ENCODE measurements at regions not wholly inside any gene's neighbourhood (a gene's known extent, or its start where the extent isn't known, plus 50 kb on each side); places are given as distances from the start of the nearest gene placed in this dataset.

- no peaks in the 10 kb centered on the region for H3K36me3 Mint-ChIP-seq (ENCODE audit: low read depth)
- WGBS, 2 experiments (ENCODE audit: insufficient coverage in 1 of 2, insufficient read length in 1 of 2): 100% methylated on average over 1 of the region's 1 CpG; no CpG with 5 or more reads in 1 of the 2 experiments
- H3K27ac Mint-ChIP-seq: no peak overlapping the region
- H3K9me3 Mint-ChIP-seq: no peaks in the 10 kb centered on the region
- H3K27me3 ChIP-seq (ENCODE audit: control insufficient read depth, insufficient read depth, low read length, poor library complexity, severe bottlenecking): no peaks in the 10 kb centered on the region
- H3K36me3 ChIP-seq (ENCODE audit: control insufficient read depth, insufficient read depth, low read length): no peaks in the 10 kb centered on the region
- H3K4me1 Mint-ChIP-seq: no peaks in the 10 kb centered on the region
- H3K9ac ChIP-seq (ENCODE audit: extremely low read depth, low read length, poor library complexity, severe bottlenecking): no peak overlapping the region
- TF ChIP-seq CTCF (conservative IDR thresholded peaks at IDR 0.05): no peak
- no peak overlapping the region for H3K4me3 ChIP-seq (ENCODE audit: low read length)
- no peak for DNase-seq
- no peaks in the 10 kb centered on the region for H3K27me3 Mint-ChIP-seq (ENCODE audit: insufficient read depth)
- H3K4me3 Mint-ChIP-seq: no peak overlapping the region
- H3K9me3 ChIP-seq (ENCODE audit: control insufficient read depth, low read length): no peaks in the 10 kb centered on the region
- peaks cover 7% of the 10 kb centered on the region for H3K4me1 ChIP-seq (ENCODE audit: control insufficient read depth, insufficient read depth, low read length)
- no peak overlapping the region for H3K27ac ChIP-seq (ENCODE audit: low read depth, low read length)
Measured at GRCh38 chr10:89900554-89900953, 199.2 kb downstream of the KIF20B start.

GRCh38 chr10:89901895-89902294 is 200.5 kb downstream of the KIF20B start:
- no peaks in the 10 kb centered on the region for H3K36me3 ChIP-seq (ENCODE audit: control insufficient read depth, insufficient read depth, low read length)
- H3K4me1 ChIP-seq (ENCODE audit: control insufficient read depth, insufficient read depth, low read length): peaks cover 7% of the 10 kb centered on the region
- Mint-ChIP-seq H3K4me1 (no peaks in the 10 kb centered on the region), H3K9me3 (no peaks in the 10 kb centered on the region), H3K27me3 (ENCODE audit: insufficient read depth) (no peaks in the 10 kb centered on the region), H3K36me3 (ENCODE audit: low read depth) (no peaks in the 10 kb centered on the region), H3K27ac (no peak overlapping the region), H3K4me3 (no peak overlapping the region)
- H3K27ac ChIP-seq (ENCODE audit: low read depth, low read length): no peak overlapping the region
- H3K9ac ChIP-seq (ENCODE audit: extremely low read depth, low read length, poor library complexity, severe bottlenecking): no peak overlapping the region
- H3K4me3 ChIP-seq (ENCODE audit: low read length): no peak overlapping the region
- H3K9me3 ChIP-seq (ENCODE audit: control insufficient read depth, low read length): no peaks in the 10 kb centered on the region
- TF ChIP-seq CTCF (conservative IDR thresholded peaks at IDR 0.05): no peak
- WGBS, 2 experiments (ENCODE audit: insufficient coverage in 1 of 2, insufficient read length in 1 of 2): no CpG with 5 or more reads among the region's 1 CpG
- no peaks in the 10 kb centered on the region for H3K27me3 ChIP-seq (ENCODE audit: control insufficient read depth, insufficient read depth, low read length, poor library complexity, severe bottlenecking)
- DNase-seq: no peak

- 89 to 100% methylated on average over 1 to 4 of the region's 4 CpGs for WGBS, 2 experiments (ENCODE audit: insufficient coverage in 1 of 2, insufficient read length in 1 of 2)
- Histone ChIP-seq H3K9me3 (ENCODE audit: control insufficient read depth, low read length) (no peaks in the 10 kb centered on the region), H3K27me3 (ENCODE audit: control insufficient read depth, insufficient read depth, low read length, poor library complexity, severe bottlenecking) (no peaks in the 10 kb centered on the region), H3K36me3 (ENCODE audit: control insufficient read depth, insufficient read depth, low read length) (no peaks in the 10 kb centered on the region), H3K27ac (ENCODE audit: low read depth, low read length) (no peak overlapping the region), H3K4me1 (ENCODE audit: control insufficient read depth, insufficient read depth, low read length) (peaks cover 7% of the 10 kb centered on the region), H3K9ac (ENCODE audit: extremely low read depth, low read length, poor library complexity, severe bottlenecking) (no peak overlapping the region), H3K4me3 (ENCODE audit: low read length) (no peak overlapping the region)
- Mint-ChIP-seq H3K27ac (no peak overlapping the region), H3K4me3 (no peak overlapping the region), H3K36me3 (ENCODE audit: low read depth) (no peaks in the 10 kb centered on the region), H3K27me3 (ENCODE audit: insufficient read depth) (no peaks in the 10 kb centered on the region), H3K9me3 (no peaks in the 10 kb centered on the region), H3K4me1 (peaks cover under 1% of the 10 kb centered on the region)
- no peak for TF ChIP-seq CTCF (conservative IDR thresholded peaks at IDR 0.05)
- no peak for DNase-seq
Measured at GRCh38 chr10:89904755-89905154, 203.4 kb downstream of the KIF20B start.
